Fibroblast of pulmonary artery (primary cell): ENCODE measurements at regions not wholly inside any gene's neighbourhood (a gene's known extent, or its start where the extent isn't known, plus 50 kb on each side); places are given as distances from the start of the nearest gene placed in this dataset.
A peak's percentile ranks its signal among the peaks of the same experiment; 100 is the strongest.

Experiments used
- DNase-seq: peaks from one replicate; pipeline ENCODE4 v3.0.0-alpha.2; 2010; ENCODE audit warnings: low read depth
- H3K4me3 ChIP-seq: replicated peaks from 2 replicates; pipeline ENCODE4 v1.5.1; 2011; ENCODE audit warnings: low read depth, mild to moderate bottlenecking, control low read depth, low read length, moderate library complexity
- CTCF ChIP-seq: IDR thresholded peaks from 2 replicates; pipeline ENCODE4 v1.5.1; 2011; ENCODE audit warnings: mild to moderate bottlenecking, control low read depth, low read length, inconsistent platforms; ENCODE audit errors: missing control alignments

GRCh38 chr16:73143576-73144422 lies 95.9 kb upstream of the ZFHX3 start:
- H3K4me3 ChIP-seq, result peak overlapping the region; percentile 42
- DNase-seq, result no peak
- TF ChIP-seq CTCF, result no peak

- no peak overlapping the region for H3K4me3 ChIP-seq
Measured at GRCh38 chr16:73143002-73143401, 95.1 kb upstream of the ZFHX3 start.

GRCh38 chr16:73142053-73142854 lies 94.3 kb upstream of the ZFHX3 start:
- no peak for TF ChIP-seq CTCF
- no peak for DNase-seq
- H3K4me3 ChIP-seq, result no peak overlapping the region

More at GRCh38 chr16:73143002-73143401, 95.1 kb upstream of the ZFHX3 start:
- no peak for TF ChIP-seq CTCF
- no peak for DNase-seq

- TF ChIP-seq CTCF, result no peak
- DNase-seq, result no peak
- H3K4me3 ChIP-seq, result no peak overlapping the region
Measured at GRCh38 chr16:73140929-73141328, 93.0 kb upstream of the ZFHX3 start.

- no peak for TF ChIP-seq CTCF
- DNase-seq, result no peak
- no peak overlapping the region for H3K4me3 ChIP-seq
Measured at GRCh38 chr16:73131156-73131862, 83.4 kb upstream of the ZFHX3 start.

- DNase-seq, result no peak
- no peak for TF ChIP-seq CTCF
- no peak overlapping the region for H3K4me3 ChIP-seq
Measured at GRCh38 chr16:73129455-73129854, 81.5 kb upstream of the ZFHX3 start.
